Type B pancreatic cell (in vitro differentiated cells): ENCODE measurements at regions not wholly inside any gene's neighbourhood (a gene's known extent, or its start where the extent isn't known, plus 50 kb on each side); places are given as distances from the start of the nearest gene placed in this dataset.
A peak's percentile ranks its signal among the peaks of the same experiment; 100 is the strongest.

Experiments used
- DNase-seq: peaks from one replicate; pipeline ENCODE4 v3.0.0; 2021; ENCODE audit warnings: mixed read lengths; ENCODE audit not compliant: unreplicated experiment; ENCODE audit errors: extremely low spot score
- H3K27ac Mint-ChIP-seq: 2 replicates; pipeline ENCODE4 v1.8.0; 2021; ENCODE audit warnings: mild to moderate bottlenecking, mixed read lengths
- H3K27me3 Mint-ChIP-seq: 2 replicates; pipeline ENCODE4 v1.8.0; 2021; ENCODE audit warnings: mixed read lengths
- H3K36me3 Mint-ChIP-seq: 2 replicates; pipeline ENCODE4 v1.8.0; 2021; ENCODE audit warnings: mixed read lengths
- H3K4me1 Mint-ChIP-seq: one replicate; pipeline ENCODE4 v1.8.0; 2021; ENCODE audit warnings: mixed read lengths; ENCODE audit not compliant: unreplicated experiment
- H3K4me3 Mint-ChIP-seq: 2 replicates; pipeline ENCODE4 v1.8.0; 2021; ENCODE audit warnings: mild to moderate bottlenecking, mixed read lengths
- H3K9me3 Mint-ChIP-seq: 2 replicates; pipeline ENCODE4 v1.8.0; 2021; ENCODE audit warnings: mixed read lengths
- TF ChIP-seq, protein P1 (sequence below): fragments of 200-600 bp; sonication (generic); conservative IDR thresholded peaks from 2 replicates; pipeline ENCODE4 v1.5.0; 2021; ENCODE audit warnings: antibody characterized with exemption, mild to moderate bottlenecking

GRCh38 chr2:129061769-129062121, 743.1 kb upstream of the HS6ST1 start:
- Mint-ChIP-seq H3K36me3 (no peaks in the 10 kb centered on the region), H3K4me3 (no peak overlapping the region), H3K4me1 (peaks cover 12% of the 10 kb centered on the region), H3K27ac (no peak overlapping the region), H3K9me3 (no peaks in the 10 kb centered on the region), H3K27me3 (peaks cover 13% of the 10 kb centered on the region)
- DNase-seq = no peak
- TF ChIP-seq, protein P1, sequence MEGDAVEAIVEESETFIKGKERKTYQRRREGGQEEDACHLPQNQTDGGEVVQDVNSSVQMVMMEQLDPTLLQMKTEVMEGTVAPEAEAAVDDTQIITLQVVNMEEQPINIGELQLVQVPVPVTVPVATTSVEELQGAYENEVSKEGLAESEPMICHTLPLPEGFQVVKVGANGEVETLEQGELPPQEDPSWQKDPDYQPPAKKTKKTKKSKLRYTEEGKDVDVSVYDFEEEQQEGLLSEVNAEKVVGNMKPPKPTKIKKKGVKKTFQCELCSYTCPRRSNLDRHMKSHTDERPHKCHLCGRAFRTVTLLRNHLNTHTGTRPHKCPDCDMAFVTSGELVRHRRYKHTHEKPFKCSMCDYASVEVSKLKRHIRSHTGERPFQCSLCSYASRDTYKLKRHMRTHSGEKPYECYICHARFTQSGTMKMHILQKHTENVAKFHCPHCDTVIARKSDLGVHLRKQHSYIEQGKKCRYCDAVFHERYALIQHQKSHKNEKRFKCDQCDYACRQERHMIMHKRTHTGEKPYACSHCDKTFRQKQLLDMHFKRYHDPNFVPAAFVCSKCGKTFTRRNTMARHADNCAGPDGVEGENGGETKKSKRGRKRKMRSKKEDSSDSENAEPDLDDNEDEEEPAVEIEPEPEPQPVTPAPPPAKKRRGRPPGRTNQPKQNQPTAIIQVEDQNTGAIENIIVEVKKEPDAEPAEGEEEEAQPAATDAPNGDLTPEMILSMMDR = no peak

- Mint-ChIP-seq H3K4me3 (no peak overlapping the region), H3K27ac (no peak overlapping the region), H3K4me1 (peaks cover 7% of the 10 kb centered on the region), H3K9me3 (no peaks in the 10 kb centered on the region), H3K27me3 (peaks cover 13% of the 10 kb centered on the region), H3K36me3 (no peaks in the 10 kb centered on the region)
- TF ChIP-seq, protein P1 = no peak
- no peak for DNase-seq
These were observed 743.7 kb upstream of the HS6ST1 start for GRCh38 chr2:129062146-129062912.

DNA sequence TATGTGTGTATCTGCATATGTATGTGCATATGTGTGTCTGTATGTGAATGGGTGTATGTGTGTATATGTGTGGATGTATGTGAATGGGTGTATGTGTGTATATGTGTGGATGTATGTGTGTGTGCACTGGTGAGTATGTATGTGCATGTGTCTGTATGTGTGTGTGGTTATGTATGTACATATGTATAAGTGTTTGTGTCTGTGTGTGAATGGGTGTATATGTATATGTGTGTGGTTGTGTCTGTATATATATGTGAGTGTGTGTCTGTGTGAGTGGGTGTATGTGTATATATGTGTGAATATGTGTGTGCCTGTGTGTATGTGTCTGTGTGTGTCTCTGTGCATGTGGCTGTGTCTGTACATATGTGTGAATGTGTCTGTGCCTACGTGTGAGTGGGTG, 748.4 kb upstream of the HS6ST1 start:
- Mint-ChIP-seq H3K27me3 (peaks cover 23% of the 10 kb centered on the region), H3K4me1 (peaks cover 16% of the 10 kb centered on the region), H3K27ac (no peak overlapping the region), H3K36me3 (no peaks in the 10 kb centered on the region), H3K4me3 (no peak overlapping the region), H3K9me3 (no peaks in the 10 kb centered on the region)
- TF ChIP-seq, protein P1 = no peak
- no peak for DNase-seq

DNA sequence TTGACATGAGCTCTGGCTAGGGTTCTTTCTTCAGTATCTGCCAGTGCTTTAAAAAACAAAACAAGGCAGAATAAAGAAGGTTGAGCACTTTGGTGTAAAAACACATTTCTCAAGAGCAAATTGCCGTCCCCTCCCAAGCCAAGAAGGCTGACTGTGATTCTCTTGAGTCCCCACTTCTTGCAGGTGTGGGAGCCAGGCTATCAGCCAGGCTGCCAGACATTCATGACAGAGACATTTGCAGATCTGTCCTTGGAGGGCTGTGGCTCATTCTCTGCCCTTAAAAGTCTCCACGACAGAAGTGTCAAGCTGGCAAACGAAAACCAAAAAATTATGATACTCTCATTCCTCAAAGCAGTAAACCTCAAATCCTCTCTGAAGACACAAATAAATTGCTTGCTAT, 749.3 kb upstream of the HS6ST1 start:
- H3K4me3 Mint-ChIP-seq = no peak overlapping the region
- TF ChIP-seq, protein P1 = no peak
- no peaks in the 10 kb centered on the region for H3K9me3 Mint-ChIP-seq
- no peak for DNase-seq
- H3K27me3 Mint-ChIP-seq = peaks cover 19% of the 10 kb centered on the region
- peaks cover 16% of the 10 kb centered on the region for H3K4me1 Mint-ChIP-seq
- H3K27ac Mint-ChIP-seq = no peak overlapping the region
- no peaks in the 10 kb centered on the region for H3K36me3 Mint-ChIP-seq

- Mint-ChIP-seq H3K27me3 (peaks cover 19% of the 10 kb centered on the region), H3K4me1 (peaks cover 16% of the 10 kb centered on the region), H3K36me3 (no peaks in the 10 kb centered on the region), H3K27ac (peak overlapping the region; percentile 10), H3K9me3 (no peaks in the 10 kb centered on the region), H3K4me3 (peak overlapping the region; percentile 43)
- no peak for DNase-seq
- TF ChIP-seq, protein P1 = no peak
These were observed 749.9 kb upstream of the HS6ST1 start for GRCh38 chr2:129068543-129068942.
